IPS DF 19.7 (cell line): ENCODE measurements at regions not wholly inside any gene's neighbourhood (a gene's known extent, or its start where the extent isn't known, plus 50 kb on each side); places are given as distances from the start of the nearest gene placed in this dataset.

Experiments
- DNase-seq: peaks from one replicate; pipeline ENCODE4 v3.0.0-alpha.2; 2013; ENCODE audit warnings: low read depth, low spot score

GRCh38 chr5:157920828-157921170 is 61.9 kb upstream of the CLINT1 start:
- DNase-seq = no peak

DNA sequence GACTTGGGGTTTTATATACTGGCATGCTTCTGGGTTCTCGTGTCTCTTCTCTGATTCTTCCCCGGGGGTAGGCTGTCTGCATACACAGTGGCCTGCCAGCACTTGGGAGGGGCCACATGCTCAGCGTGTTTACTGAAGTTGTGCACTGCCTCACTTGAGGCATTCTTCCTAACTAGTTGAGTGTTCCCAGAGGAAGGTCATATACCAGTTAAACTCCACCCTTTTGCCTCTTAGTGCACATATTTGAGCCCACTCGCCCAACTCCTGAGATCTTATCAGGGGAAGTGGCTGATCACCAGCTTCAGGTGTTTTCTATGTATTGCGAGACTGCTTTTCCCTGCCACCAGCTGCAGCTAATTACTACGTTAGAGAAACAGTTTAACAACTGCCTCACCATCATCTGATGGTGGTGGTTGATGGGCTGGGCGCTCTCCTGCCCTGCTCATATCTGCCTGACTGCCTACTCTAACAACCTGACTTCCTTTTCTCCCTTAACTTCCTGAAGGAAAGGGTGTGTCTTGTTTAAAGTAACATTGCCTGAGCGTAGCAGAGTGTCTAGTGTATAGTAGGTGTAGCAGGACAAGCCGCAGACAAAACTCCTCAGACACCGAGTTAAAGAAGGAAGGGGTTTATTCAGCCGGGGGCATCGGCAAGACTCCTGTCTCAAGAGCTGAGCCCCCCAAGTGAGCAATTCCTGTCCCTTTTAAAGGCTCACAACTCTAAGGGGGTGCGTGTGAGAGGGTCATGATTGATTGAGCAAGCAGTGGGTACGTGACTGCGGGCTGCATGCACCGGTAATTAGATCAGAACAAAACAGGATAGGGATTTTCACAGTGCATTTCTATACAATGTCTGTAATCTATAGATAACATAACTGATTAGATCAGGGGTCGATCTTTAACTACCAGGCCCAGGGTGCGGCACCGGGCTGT is 60.1 kb upstream of the CLINT1 start:
- DNase-seq = no peak

GRCh38 chr5:157917899-157918809 is 59.2 kb upstream of the CLINT1 start:
- DNase-seq = peak; percentile 40

- no peak for DNase-seq
Measured at GRCh38 chr5:157917491-157917890, 58.5 kb upstream of the CLINT1 start.

GRCh38 chr5:157915638-157916037 is 56.7 kb upstream of the CLINT1 start:
- DNase-seq = no peak

DNA sequence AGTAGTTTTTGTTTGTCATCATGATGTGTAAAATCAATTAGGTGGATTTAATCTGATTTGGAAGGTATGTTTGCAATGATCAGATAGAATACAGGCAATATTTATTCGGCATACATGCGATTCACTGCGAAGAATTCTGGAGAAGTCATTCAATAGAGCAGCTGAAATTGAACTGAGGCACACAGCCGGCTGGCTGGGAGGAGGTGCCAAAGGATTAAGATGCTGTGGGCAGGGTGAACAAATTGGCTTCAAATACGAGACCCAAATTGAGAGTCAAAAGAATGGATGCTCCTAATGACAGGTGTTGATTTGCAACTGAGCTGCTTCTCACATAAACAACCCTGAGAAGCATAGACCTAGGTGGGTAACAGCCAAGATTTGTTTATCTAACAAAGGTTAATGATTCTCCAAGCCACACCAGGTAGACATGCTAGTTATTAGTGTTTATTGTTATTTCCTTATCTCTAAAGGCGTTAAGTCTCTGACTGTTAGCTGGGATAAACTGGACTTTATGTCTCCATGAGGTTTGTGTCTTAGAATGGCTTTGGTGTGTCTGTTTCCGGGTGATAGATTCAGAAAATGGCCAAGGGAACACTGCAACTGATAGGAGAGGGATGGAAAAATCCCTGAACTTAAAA is 55.3 kb upstream of the CLINT1 start:
- no peak for DNase-seq

DNA sequence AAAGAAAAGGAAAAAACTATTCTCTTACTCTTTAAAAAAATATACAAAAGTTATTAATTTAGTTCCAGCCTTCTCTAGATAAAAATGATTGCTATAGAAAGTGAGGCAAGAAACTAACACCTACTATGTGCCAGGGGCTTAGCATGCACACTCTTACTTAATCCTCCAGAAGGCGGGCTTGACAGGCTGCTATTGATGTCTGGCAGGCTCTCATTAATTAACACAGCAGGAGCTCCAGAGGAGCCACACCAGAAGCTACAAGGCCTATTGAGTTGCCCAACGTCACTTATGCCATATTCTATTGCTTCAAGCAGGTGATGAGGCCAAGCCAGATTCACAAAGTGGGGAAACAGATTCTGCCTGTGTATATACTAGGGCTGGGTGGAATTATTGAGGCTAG is 54.6 kb upstream of the CLINT1 start:
- no peak for DNase-seq

GRCh38 chr5:157912621-157913325 is 53.8 kb upstream of the CLINT1 start:
- DNase-seq = no peak

DNA sequence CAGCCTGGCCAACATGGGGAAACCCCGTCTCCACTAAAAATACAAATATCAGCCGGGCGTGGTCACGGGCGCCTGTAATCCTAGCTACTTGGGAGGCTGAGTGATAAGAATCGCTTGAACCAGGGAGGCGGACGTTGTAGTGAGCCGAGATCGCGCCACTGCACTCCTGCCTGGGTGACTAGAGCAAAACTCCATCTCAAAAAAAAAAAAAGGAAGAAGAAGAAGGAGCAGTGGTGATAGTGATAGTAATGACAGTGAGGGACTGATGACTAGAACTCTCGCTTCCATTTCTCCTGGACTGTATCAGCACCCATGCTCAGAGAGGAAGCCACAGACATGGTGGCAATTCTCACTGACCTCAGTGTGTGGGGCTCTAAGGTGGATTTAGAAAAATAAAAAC is 52.6 kb upstream of the CLINT1 start:
- no peak for DNase-seq
